ENCODE measurements at regions not wholly inside any gene's neighbourhood (a gene's known extent, or its start where the extent isn't known, plus 50 kb on each side); places are given as distances from the start of the nearest gene placed in this dataset.

- DNase-seq (ENCODE audit: low spot score) = no peak
These were observed 167.4 kb upstream of the SLITRK1 start for GRCh38 chr13:84049443-84050219.

GRCh38 chr13:84044805-84045204 is 162.5 kb upstream of the SLITRK1 start:
- DNase-seq (ENCODE audit: low spot score) = no peak

- no peak for DNase-seq (ENCODE audit: low spot score)
These were observed 155.7 kb upstream of the SLITRK1 start for GRCh38 chr13:84038001-84038400.

- no peak for DNase-seq (ENCODE audit: low spot score)
These were observed 149.8 kb upstream of the SLITRK1 start for GRCh38 chr13:84032116-84032515.

GRCh38 chr13:84031120-84031519 is 148.8 kb upstream of the SLITRK1 start:
- DNase-seq (ENCODE audit: low spot score) = no peak

- no peak for DNase-seq (ENCODE audit: low spot score)
These were observed 147.1 kb upstream of the SLITRK1 start for GRCh38 chr13:84029396-84029795.

- DNase-seq (ENCODE audit: low spot score) = no peak
These were observed 143.6 kb upstream of the SLITRK1 start for GRCh38 chr13:84025824-84026223.

- no peak for DNase-seq (ENCODE audit: low spot score)
These were observed 114.1 kb upstream of the SLITRK1 start for GRCh38 chr13:83996415-83996814.

- DNase-seq (ENCODE audit: low spot score) = no peak
These were observed 113.7 kb upstream of the SLITRK1 start for GRCh38 chr13:83995930-83996329.

GRCh38 chr13:83992566-83993358 is 110.5 kb upstream of the SLITRK1 start:
- no peak for DNase-seq (ENCODE audit: low spot score)

- DNase-seq (ENCODE audit: low spot score) = no peak
These were observed 105.1 kb upstream of the SLITRK1 start for GRCh38 chr13:83987394-83987793.

- DNase-seq (ENCODE audit: low spot score) = no peak
These were observed 102.5 kb upstream of the SLITRK1 start for GRCh38 chr13:83984793-83985192.

GRCh38 chr13:83980331-83980730 is 98.1 kb upstream of the SLITRK1 start:
- no peak for DNase-seq (ENCODE audit: low spot score)

- DNase-seq (ENCODE audit: low spot score) = no peak
These were observed 93.4 kb upstream of the SLITRK1 start for GRCh38 chr13:83975655-83976165.

- DNase-seq (ENCODE audit: low spot score) = no peak
These were observed 76.3 kb upstream of the SLITRK1 start for GRCh38 chr13:83958531-83958930.

- DNase-seq (ENCODE audit: low spot score) = no peak
These were observed 72.7 kb upstream of the SLITRK1 start for GRCh38 chr13:83955011-83955410.

- DNase-seq (ENCODE audit: low spot score) = no peak
These were observed 71.6 kb upstream of the SLITRK1 start for GRCh38 chr13:83953916-83954315.

- DNase-seq (ENCODE audit: low spot score) = no peak
These were observed 68.0 kb upstream of the SLITRK1 start for GRCh38 chr13:83950293-83950692.

GRCh38 chr13:83943530-83944279 is 61.4 kb upstream of the SLITRK1 start:
- DNase-seq (ENCODE audit: low spot score) = no peak

GRCh38 chr13:83941701-83942335 is 59.5 kb upstream of the SLITRK1 start:
- DNase-seq (ENCODE audit: low spot score) = no peak

GRCh38 chr13:83940742-83941141 is 58.5 kb upstream of the SLITRK1 start:
- DNase-seq (ENCODE audit: low spot score) = no peak

- no peak for DNase-seq (ENCODE audit: low spot score)
These were observed 55.3 kb upstream of the SLITRK1 start for GRCh38 chr13:83937579-83937978.

All from AG08395 (cell line).